HEK293T (cell line): ENCODE measurements at regions not wholly inside any gene's neighbourhood (a gene's known extent, or its start where the extent isn't known, plus 50 kb on each side); places are given as distances from the start of the nearest gene placed in this dataset.

Experiments used
- CTCF ChIA-PET: fragments of 350-600 bp; formaldehyde crosslinking; extraction: SDS; loops from one replicate; lab custom pipeline; 2021; ENCODE audit warnings: antibody characterized with exemption, inconsistent platforms; lab: Yijun Ruan, JAX
- POLR2A ChIA-PET: fragments of 350-600 bp; formaldehyde crosslinking; extraction: SDS; loops from one replicate; lab custom pipeline; 2020; ENCODE audit warnings: antibody characterized with exemption, inconsistent platforms; lab: Yijun Ruan, JAX
- DNase-seq: peaks from one replicate; pipeline ENCODE4 v3.0.0; 2012; ENCODE audit warnings: mixed read lengths; ENCODE audit errors: extremely low spot score
- ARNT ChIP-seq: fragments of 450-650 bp; IDR thresholded peaks from 2 replicates; pipeline ENCODE4 v1.6.1; 2017; ENCODE audit warnings: mild to moderate bottlenecking
- BHLHE40 ChIP-seq: fragments of 450-650 bp; IDR thresholded peaks from 2 replicates; pipeline ENCODE4 v1.6.1; 2016; ENCODE audit warnings: mild to moderate bottlenecking, moderate library complexity, borderline replicate concordance
- CTBP1 ChIP-seq: fragments of 450-650 bp; IDR thresholded peaks from 2 replicates; pipeline ENCODE4 v1.6.1; 2016; ENCODE audit warnings: borderline replicate concordance
- ELF4 ChIP-seq: fragments of 450-650 bp; IDR thresholded peaks from 2 replicates; pipeline ENCODE4 v1.6.1; 2017; ENCODE audit warnings: antibody characterized with exemption
- FOXA1 ChIP-seq: fragments of 450-650 bp; IDR thresholded peaks from 2 replicates; pipeline ENCODE4 v1.6.1; 2016; ENCODE audit warnings: mild to moderate bottlenecking
- FOXK2 ChIP-seq: fragments of 450-650 bp; IDR thresholded peaks from 2 replicates; pipeline ENCODE4 v1.6.1; 2016; ENCODE audit warnings: mild to moderate bottlenecking
- FOXM1 ChIP-seq: fragments of 450-650 bp; IDR thresholded peaks from 2 replicates; pipeline ENCODE4 v1.6.1; 2017; ENCODE audit warnings: mild to moderate bottlenecking, borderline replicate concordance
- HDGF ChIP-seq: fragments of 450-650 bp; IDR thresholded peaks from 2 replicates; pipeline ENCODE4 v1.6.1; 2017; ENCODE audit warnings: antibody characterized with exemption, borderline replicate concordance
- L3MBTL2 ChIP-seq: fragments of 450-650 bp; conservative IDR thresholded peaks from 2 replicates; pipeline ENCODE4 v1.6.1; 2016; ENCODE audit warnings: mild to moderate bottlenecking
- LEF1 ChIP-seq: fragments of 450-650 bp; IDR thresholded peaks from 2 replicates; pipeline ENCODE4 v1.6.1; 2017; ENCODE audit warnings: mild to moderate bottlenecking, borderline replicate concordance
- NFRKB ChIP-seq: fragments of 450-650 bp; IDR thresholded peaks from 2 replicates; pipeline ENCODE4 v1.6.1; 2016; ENCODE audit warnings: mild to moderate bottlenecking, moderate library complexity
- SP1 ChIP-seq: fragments of 450-650 bp; IDR thresholded peaks from 2 replicates; pipeline ENCODE4 v1.6.1; 2017
- SUZ12 ChIP-seq: fragments of 450-650 bp; IDR thresholded peaks from 2 replicates; pipeline ENCODE4 v1.6.1; 2016; ENCODE audit warnings: mild to moderate bottlenecking
- TARDBP ChIP-seq: fragments of 450-650 bp; IDR thresholded peaks from 2 replicates; pipeline ENCODE4 v1.6.1; 2016
- ZNF384 ChIP-seq: fragments of 450-650 bp; IDR thresholded peaks from 2 replicates; pipeline ENCODE4 v1.6.1; 2016
- TF ChIP-seq, protein P1 (sequence below): fragments of 450-650 bp; IDR thresholded peaks from 2 replicates; pipeline ENCODE4 v1.6.1; 2016

DNA sequence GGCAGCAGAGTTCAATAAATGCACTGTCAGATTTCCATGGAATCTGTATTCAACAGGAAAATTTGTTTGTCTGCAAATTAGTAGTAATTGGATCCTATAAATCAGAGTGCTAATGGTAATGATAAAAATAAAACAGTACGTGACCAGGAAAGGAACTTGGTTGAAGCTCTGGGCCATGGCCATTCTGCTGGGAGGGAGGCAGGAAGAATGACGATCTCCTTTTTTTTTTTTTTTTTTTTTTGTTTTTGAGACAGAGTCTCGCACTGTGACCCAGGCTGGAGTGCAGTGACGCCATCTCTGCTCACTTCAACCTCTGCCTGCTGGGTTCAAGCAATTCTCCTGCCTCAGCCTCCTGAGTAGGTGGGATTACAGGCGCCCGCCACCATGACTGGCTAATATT lies 94.8 kb upstream of the SEC11C start:
- ChIA-PET POLR2A (no interaction called here), CTCF (no interaction called here)
- DNase-seq, result no peak
- no peak for TF ChIP-seq L3MBTL2
- no peak for TF ChIP-seq ZNF384
- no peak for TF ChIP-seq HDGF
- TF ChIP-seq ELF4, result no peak
- TF ChIP-seq ARNT, result no peak
- TF ChIP-seq TARDBP, result no peak
- TF ChIP-seq CTBP1, result no peak
- no peak for TF ChIP-seq SP1
- TF ChIP-seq FOXA1, result no peak
- no peak for TF ChIP-seq SUZ12
- no peak for TF ChIP-seq BHLHE40
- TF ChIP-seq, protein P1, sequence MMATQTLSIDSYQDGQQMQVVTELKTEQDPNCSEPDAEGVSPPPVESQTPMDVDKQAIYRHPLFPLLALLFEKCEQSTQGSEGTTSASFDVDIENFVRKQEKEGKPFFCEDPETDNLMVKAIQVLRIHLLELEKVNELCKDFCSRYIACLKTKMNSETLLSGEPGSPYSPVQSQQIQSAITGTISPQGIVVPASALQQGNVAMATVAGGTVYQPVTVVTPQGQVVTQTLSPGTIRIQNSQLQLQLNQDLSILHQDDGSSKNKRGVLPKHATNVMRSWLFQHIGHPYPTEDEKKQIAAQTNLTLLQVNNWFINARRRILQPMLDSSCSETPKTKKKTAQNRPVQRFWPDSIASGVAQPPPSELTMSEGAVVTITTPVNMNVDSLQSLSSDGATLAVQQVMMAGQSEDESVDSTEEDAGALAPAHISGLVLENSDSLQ, result no peak
- TF ChIP-seq FOXK2, result no peak
- no peak for TF ChIP-seq FOXM1
- no peak for TF ChIP-seq LEF1
- no peak for TF ChIP-seq NFRKB

DNA sequence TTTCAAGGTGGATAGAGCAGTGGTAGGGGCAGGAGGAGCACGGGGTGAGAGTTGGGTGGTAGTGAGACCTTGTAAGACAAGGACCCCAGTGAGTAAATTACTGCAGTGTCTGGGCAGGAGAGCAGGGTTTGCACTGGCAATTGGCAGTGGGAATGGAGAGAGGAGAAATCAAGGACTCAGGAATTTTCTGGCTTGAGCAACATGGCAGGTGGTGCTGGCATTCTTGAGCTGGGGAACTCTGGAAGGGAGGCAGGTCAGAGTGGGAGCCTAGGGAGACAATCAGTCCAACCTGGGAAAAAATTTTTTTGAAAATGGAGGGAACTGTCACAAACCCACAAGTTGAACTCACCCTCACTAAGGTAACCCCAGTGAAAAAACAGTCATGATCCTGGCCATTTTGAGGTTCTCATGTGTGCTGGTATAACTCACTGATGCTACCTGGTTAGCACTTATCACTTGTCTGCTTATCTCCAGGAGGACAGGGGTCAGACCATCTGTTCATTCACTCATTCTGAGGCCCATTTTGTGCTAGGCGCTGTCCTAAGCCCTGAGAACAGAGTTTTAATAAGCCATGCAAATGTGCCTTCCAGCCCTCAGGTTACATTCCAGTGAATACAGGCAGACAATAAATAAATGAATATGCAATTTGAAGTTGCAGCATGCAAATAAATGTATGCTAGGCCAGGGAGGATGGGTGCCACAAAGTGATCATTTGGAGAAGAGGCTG lies 92.2 kb upstream of the SEC11C start:
- ChIA-PET CTCF (no interaction called here), POLR2A (no interaction called here)
- no peak for DNase-seq
- no peak for TF ChIP-seq L3MBTL2
- no peak for TF ChIP-seq FOXK2

DNA sequence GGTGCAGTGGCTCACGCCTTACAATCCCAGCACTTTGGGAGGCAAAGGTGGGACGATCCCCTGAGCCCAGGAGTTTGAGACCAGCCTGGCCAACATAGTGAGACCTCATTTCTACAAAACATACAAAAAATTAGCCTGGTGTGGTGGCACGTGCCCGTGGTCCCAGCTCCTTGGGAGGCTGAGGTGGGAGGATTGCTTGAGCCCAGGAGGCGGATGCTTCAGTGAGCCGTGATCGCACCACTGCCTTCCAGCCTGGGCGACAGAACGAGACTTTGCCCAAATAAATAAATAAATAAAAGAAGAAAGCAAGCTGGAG lies 91.7 kb upstream of the SEC11C start:
- DNase-seq, result no peak
- TF ChIP-seq TARDBP, result no peak
- TF ChIP-seq ZNF384, result no peak
- TF ChIP-seq BHLHE40, result no peak
- no peak for TF ChIP-seq FOXK2
- TF ChIP-seq SUZ12, result no peak
- TF ChIP-seq ARNT, result no peak
- no peak for TF ChIP-seq LEF1
- TF ChIP-seq L3MBTL2, result no peak
- no peak for TF ChIP-seq ELF4
- no peak for TF ChIP-seq FOXM1
- TF ChIP-seq CTBP1, result no peak
- no peak for TF ChIP-seq HDGF
- no peak for TF ChIP-seq NFRKB
- TF ChIP-seq, protein P1, result no peak
- TF ChIP-seq FOXA1, result no peak
- no peak for TF ChIP-seq SP1

DNA sequence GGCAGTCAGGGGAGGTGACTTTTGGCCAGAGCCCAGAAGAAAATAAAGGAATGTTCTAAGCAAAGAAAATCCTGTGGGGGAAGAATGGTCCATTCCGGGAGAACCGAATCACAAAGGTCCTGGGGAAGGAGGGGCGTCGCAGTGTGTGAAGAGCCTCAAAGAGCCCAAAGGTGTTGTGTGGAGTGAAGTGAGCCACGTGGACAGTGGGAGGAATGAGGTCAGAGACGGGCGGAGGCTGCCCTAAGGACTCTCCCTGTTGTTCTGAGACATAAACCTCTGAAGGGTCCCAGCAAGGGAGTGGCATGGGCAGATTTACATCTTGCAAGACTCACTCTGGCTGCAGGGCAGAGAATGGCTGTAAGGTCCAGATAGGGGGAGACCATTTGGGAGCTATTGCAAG lies 91.3 kb upstream of the SEC11C start:
- CTCF ChIA-PET, result no interaction called here
- DNase-seq, result no peak
- TF ChIP-seq ARNT (no peak), HDGF (no peak), NFRKB (no peak), SP1 (no peak), ZNF384 (no peak), FOXA1 (no peak), L3MBTL2 (no peak), ELF4 (no peak), SUZ12 (no peak), TARDBP (no peak), CTBP1 (no peak), LEF1 (no peak), BHLHE40 (no peak), FOXM1 (no peak), FOXK2 (no peak)
- TF ChIP-seq, protein P1, result no peak
- POLR2A ChIA-PET, result no interaction called here

More for the DNA sequence above, 91.7 kb upstream of the SEC11C start:
- ChIA-PET POLR2A (no interaction called here), CTCF (no interaction called here)

DNA sequence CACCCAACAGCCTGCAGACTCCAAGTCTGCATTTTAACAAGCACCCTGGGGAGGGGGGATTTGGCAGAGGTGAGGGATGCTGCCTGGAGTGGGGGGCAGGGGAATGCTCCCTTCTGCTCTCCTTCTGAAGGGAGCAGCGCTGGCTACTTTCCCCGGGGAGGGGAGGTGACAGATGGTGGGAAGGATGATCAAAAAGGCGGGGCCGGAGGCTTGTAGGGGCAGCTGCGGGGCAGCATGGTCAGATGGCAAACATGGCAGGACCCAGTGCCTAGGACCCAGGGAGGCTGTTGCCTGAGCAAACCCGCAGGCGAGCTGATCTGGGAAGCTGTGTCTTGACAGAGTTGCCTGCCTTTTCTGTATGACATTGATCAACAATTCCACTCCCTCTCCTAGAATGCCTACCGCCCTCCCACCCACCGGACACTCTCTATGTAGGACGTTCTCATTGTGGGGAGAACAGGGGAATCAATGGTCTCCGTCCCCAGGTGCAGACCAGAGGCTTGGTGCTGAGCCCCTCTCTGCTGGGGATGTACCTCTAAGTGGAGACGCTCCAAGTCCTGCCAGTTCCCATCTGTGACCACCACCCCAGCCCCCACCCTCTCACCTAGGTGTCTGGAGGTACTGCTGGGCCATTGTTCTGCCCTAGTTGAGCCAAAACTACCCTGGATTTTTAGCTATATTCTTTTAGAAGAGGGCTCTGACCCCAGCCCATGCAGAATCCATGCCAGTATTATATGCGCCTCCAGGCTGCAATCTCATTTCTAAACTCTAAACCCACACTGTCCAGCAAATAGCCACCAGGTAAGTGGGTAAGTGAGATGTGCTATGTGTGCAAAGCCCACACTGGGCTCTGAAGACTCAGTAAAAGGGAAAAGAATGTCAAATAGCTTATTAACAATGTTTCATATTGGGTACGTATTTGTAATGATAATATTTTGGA lies 89.7 kb upstream of the SEC11C start:
- CTCF ChIA-PET, result no interaction called here
- TF ChIP-seq FOXK2 (no peak), SUZ12 (no peak), SP1 (no peak), TARDBP (no peak), FOXA1 (no peak), L3MBTL2 (no peak), HDGF (no peak), ARNT (no peak), LEF1 (no peak), FOXM1 (no peak), ELF4 (no peak), BHLHE40 (no peak), NFRKB (no peak), ZNF384 (no peak)
- TF ChIP-seq, protein P1, result no peak
- POLR2A ChIA-PET, result no interaction called here
- no peak for DNase-seq
